HUDEP-2 (cell line): ENCODE measurements at regions not wholly inside any gene's neighbourhood (a gene's known extent, or its start where the extent isn't known, plus 50 kb on each side); places are given as distances from the start of the nearest gene placed in this dataset.
"Not testable (repeated sequence)": the region's sequence is repeated elsewhere in the genome, so short reads cannot be mapped to it uniquely, and the experiment has no call there.

Experiments used
- DNase-seq, 76 experiments: peaks; one replicate each; lab custom pipeline; 2025; ENCODE audit not compliant: unreplicated experiment in 76 of 76; lab: John Stamatoyannopoulos, UW

DNA sequence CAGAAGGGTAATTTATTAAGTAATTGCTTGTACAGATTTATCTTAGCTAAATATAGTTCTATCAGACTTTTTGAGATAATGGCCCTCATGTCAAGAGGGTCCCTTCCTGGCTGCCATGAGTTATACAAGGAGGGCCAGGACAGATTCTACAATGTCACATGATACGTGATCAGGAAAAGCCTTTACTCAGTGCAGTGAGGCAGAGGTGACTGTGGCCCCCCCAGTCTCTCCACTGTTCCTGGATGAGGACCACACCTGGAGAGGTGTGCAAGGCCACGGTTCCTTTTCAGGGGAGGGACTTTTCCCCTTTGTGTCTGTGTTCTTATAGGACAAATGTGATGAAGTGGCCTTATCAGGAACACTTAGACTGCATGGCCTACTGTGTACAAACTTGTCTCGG lies 54.3 kb upstream of the LRCH1 start:
- no peak for DNase-seq

DNA sequence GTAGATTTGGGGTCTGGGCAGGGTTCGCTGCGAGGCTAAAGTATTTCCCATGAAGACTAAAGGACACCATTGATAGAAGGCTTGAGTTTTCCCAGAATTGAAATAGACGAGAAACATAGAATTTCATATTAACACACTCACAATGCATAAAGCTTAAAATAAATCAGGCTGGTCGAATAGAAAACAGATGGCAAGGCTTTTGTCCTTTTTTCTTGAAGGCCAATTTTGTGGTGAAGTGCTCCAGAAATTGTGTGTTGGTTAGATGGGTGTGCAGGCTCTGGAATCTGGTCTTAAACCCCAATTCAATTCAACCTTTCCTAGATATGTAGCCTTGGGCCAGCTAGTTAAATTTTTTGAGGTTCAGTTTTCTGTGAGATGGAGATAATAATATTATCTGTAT lies 56.9 kb upstream of the LRCH1 start:
- DNase-seq, result no peak

DNA sequence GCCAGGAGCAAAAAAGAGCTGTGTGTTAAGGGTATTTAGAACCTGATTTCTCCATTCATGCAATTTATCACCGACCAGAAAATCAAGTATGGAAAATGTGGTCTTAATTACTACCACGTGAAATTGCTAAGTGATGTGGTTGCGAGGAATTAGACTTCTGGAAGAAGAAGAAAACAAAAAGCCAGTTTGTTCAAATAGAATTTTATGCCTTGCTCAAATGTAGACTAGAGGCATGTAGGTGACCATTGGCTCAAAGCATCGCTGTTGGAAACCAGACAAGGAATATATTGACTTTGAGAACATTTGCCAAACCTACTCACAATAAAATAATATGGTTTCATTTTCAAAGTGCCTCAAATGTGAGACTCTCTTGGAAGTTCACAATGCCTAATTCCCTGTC lies 57.3 kb upstream of the LRCH1 start:
- no peak for DNase-seq

DNA sequence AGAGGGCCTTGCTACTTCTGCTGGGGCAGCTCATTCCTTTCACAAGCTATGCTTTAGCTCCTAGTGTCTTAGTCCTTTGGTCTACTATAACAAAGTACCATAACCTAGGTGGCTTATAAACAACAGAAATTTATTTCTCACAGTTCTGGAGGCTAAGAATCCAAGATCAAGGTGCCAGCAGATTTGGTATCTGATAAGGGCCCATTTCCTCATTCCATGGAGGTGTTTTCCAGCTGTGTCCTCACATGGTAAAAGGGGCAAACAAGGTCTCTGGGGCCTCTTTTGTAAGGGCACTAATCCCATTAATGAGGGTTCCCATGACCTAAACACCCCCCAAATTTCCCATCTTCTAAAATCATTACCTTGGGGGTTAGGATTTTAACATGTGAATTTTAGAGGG lies 57.9 kb upstream of the LRCH1 start:
- DNase-seq, result no peak

DNA sequence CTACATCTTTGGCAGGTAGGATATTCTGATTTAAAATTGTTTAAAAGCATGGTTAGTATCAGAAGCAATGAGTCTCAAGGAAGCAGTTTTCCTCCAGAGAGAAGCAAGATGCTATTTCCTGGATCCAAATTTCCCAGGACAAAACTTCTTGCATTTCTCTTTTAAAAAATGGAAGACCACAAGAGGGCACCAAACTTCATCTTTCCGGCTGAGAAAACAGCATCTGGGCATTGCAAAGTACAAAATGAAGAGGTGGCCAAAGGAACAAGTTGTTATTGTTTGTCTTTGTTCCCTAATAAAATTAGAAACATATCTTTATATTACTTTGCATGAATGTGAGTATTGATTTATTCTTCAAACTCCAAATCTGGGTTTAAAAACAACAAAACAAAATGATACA lies 60.0 kb upstream of the LRCH1 start:
- peak in 11 of 76 experiments; percentile 1 to 24 (median 12) for DNase-seq

DNA sequence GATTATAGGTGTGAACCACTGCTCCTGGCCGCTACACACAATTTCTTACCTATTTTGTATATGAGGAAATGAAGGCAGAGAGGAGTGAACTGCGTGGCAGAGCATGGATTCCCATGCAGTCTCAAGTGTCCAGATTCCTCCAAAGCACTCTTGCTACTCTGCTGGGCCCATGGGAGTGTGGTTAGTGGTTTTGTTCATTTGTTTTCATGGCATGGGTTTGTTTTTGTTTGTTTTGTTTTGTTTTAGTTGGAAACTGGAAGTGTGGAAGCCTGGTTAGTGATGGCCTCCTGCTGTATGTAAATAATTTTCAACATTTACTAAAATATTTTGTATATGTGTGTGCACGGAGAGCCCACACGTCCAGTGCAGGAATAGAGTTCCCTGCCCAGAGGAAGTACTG lies 61.3 kb upstream of the LRCH1 start:
- no peak for DNase-seq

DNA sequence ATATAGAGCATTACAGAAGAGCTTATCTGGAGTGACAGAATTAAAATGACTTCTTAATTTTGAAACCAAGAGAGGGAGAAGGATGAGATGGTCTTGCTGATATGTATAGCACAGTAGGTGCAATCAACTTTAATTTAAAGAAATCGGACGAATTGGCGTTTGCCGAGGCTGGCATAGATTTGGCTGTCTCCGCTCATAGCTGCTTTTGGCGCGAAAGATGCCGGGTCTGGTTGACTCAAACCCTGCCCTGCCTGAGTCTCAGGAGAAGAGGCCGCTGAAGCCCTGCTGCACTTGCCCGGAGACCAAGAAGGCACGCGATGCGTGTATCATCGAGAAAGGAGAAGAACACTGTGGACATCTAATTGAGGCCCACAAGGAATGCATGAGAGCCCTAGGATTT lies 62.3 kb upstream of the LRCH1 start:
- not testable (repeated sequence) for DNase-seq

DNA sequence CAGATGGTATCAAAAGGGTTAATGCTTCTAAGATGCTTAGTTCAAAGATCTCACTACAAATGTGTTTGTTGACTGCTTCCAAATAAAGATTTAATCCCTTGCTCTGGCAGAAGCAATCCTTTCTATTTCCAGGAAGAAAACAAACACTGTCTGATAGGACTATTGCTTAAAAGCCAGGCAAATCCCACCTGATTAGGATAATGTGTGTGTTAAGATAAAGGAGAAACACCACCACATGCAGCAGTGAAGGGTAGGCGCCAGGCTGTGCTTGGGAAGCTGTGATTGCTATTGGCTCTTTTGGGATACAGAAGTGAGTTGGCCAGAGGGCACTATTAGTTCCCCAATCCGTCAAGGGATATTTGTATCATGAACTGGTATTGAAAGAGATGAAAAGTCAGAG lies 62.8 kb upstream of the LRCH1 start:
- no peak for DNase-seq

DNA sequence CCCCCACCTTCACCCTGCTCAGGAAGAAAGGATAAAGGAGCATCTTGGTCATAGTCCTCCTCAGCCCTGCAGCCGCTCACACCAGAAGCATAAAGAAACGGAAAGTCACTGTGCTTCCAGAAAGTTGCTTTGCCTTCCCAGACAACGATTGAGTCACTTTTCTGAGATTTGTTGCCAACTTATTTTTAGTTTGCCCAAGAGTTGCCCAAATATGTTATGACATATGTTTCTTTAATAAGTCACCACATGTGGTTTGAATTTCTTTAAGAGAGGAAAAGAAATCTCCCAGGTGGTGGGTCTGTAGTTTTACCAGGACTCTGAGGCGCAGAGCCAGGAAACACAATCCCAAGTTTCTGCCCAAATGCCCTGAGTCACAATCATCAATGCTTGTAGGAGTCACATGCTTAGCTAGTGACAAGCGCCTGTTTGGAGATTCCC lies 63.4 kb upstream of the LRCH1 start:
- DNase-seq, result no peak

DNA sequence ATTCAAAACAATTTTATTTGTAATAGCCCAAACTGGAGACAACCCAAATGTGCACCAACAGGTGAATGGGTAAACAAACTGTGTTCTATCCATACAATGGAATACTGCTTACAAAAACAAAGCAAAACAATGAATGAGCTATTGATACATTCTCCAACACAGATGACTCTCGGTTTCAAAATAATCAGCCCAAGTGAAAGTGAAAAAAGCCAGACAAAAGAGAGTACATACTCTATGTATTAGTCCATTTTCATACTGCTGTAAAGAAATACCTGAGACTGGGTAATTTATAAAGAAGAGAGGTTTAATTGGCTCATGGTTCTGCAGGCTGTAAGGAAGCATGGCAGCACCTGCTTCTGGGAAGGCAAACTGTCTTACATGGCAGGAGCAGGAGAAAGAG lies 65.2 kb upstream of the LRCH1 start:
- no peak for DNase-seq

DNA sequence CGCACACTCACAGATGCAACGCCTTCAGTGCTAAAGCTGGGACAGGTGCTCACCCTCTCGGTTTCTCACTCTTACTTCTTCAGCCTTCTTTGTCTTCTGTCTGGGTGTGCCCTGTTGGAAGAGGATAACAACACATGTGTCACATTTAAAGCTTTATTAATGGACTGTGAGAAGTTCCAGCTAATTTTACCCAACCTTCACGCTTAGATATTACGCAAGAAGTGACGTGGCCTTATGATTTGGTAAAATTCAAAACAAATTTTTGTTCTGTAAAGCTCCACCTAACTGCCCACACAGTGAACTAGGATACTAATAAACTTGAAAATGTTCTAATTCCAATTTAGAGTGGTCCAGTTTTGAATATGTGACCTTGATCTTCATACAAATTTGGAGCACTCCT lies 66.7 kb upstream of the LRCH1 start:
- no peak for DNase-seq

DNA sequence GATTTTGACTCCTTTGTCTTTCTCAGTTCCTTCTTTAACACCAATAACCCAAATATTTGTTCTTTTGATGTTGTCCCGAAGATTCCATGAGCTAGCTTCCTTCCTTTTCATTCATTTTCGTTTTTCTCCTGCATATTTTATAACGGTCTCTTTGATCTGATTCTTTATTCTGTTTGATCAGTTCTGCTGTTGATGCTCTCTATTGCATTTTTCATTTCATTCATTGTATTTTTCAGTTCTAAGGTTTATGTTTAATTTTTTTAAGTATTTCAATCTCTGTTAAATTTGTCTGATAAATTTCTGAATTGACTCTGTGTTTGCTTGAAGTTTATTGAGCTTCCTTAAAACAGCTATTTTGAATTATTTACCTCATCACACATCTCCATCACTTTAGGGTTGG lies 68.4 kb upstream of the LRCH1 start:
- DNase-seq, result no peak

DNA sequence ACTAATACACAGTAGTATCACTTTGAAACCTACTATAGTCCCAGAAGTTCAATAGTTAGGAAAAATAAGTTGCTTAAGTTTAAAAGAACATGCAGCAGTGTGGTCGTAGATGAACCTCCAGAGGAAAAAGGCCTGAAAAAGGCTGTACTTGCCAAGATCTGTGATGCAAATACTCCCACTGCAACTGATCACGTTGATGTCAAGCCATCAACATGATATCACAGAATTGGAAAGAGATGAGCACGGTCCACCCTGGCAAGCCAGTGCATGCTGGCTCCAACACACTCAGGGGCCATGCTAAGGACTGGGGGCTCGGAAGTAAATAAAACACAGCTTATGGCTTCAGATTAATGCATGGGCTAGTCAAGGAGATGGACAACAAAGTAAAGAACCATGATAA lies 71.8 kb upstream of the LRCH1 start:
- DNase-seq, result no peak

DNA sequence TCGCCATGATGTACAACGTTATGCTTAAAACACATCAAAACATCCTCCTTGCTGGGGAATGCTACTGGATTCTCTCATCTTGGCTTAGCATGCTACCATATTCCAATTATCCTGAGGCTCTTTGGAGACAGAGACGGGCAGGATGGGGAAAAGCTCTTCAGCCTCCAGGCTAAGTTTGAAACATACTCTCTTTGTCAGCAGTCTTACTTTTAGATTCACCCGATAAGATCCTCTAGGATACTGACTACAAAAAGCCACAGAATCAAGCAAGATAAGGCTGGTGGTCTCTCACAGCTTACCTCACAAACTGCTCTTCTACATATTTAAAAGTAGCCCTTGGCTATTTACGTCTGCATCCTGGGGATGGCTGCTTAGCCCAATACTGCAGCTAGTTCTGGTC lies 72.8 kb upstream of the LRCH1 start:
- no peak for DNase-seq

DNA sequence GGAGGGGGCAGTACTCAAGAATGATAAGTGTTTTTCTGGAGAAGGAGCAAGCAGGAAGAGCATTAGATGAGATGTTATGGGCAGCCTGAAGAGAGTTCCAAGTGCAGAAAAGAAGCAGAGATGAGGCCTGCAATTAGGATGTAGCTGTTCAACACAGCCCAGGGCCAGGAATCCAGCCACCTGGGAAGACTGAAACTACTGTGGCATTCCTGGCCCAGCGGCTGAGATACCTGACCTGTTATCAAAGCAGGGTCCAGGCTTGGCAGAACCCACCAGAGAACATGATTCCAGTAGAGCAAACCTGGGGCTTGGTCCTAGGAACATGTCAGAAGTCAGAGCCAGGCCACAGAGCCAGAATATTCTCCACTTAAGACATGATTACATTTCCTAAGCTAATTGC lies 73.3 kb upstream of the LRCH1 start:
- DNase-seq, result no peak

DNA sequence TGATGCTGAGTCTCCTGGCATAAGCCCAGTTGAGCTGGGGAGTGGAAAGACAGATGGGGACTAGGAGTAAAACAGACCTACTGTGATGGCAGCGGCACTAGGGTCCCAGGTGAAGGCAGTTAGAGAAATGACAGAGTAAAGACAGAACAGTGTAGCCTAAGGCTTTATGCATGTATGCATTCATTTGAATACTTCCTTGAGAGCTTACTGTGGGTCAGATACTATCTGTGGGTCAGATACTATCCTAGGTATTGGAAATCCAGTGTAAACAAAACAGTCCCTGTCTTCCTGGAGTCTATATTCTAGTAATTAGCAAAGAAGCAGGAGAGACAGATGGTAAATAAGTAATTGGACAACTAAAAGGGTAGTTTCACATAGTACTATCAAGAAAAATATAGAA lies 73.7 kb upstream of the LRCH1 start:
- no peak for DNase-seq

DNA sequence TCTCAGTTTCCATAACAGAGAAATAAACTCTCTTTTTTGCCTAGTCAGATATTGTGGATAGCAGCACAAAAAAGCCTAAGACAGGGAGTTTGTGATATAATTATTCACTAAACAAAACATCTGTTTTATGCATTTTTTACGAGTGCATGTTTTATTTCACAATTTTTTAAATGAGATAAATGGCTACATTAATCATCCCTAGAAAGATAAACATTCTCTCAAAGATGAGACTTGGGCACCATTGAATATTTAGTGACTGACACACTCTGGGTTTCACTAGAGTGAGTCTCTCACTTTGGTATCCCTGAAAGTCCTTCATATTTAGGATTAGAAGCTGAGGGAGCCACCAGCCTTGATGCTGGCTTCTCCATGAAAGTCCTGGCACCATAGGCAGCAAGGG lies 74.3 kb upstream of the LRCH1 start:
- no peak for DNase-seq

DNA sequence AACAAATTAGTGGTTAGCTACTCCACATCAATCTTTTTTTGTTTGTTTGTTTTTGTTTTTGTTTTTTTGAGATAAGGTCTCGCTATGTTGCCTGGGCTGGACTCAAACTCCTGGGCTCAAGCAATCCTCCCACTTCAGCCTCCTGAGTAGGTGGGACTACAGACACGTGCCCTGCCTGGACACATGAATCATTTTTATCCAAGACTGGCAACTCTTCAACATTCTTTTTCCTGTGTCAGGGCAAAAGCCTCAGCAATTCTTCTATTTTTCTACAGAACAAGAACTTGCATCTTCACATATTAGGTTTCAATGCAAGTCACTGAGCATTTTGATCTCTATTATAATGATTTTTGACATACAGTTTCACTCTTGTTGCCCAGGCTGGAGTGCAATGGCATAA lies 76.8 kb upstream of the LRCH1 start:
- no peak for DNase-seq

DNA sequence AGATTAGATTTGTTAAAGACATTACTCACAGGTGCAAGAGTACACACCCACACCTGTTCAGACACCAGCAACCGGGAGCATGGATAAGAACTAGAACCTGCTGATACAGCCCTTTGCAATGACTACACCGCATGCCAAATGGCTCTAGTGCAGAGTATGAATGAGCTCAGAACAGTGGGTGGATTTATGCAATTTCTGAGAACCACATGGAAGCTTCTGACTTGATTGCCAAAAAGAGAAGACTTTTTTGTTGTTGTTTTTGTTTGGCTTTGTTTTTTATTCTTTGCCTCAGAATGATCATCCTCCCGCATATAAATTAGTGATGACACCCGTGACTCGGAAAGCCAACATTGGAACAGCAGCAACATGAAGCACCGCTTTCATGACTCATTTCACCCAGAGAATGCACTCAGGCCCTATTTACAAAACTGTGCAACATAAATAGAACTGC lies 77.4 kb upstream of the LRCH1 start:
- DNase-seq, result no peak

DNA sequence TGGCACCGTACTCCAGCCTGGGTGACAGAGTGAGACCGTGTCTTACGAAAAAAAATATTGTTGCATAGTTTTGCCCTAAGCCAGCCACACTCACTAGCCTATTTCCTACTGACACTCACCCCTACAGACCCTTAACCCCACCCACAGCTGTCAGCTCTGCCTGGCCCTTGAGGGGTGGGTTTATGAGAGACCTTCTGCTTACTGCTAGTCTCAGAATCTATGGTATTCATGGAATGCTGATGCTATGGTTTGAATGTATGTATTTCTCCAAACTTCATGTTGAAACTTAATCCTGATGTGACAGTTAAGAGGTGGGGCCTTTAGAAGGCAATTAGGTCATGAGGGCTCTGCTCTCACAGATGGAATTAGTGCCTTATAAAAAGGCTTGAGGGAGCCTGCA lies 79.2 kb upstream of the LRCH1 start:
- DNase-seq, result no peak

DNA sequence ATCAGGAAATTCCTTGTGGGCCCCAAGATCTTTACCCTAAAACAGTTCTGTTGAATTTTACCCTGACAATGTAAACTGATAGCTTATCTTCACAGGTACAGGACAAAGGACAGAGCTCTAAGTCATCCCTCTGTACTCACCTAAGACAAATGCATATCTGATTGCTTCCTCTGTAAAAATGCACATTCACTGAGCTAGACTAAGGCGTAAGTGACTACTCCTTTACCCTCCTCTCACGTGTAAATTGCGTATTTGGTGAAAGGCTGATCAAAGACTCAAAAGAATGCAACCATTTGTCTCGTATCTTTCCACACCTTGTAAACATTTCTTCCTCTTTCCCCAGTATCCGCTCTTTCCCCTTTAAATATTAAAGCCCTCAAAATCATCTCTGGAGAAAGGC lies 80.6 kb upstream of the LRCH1 start:
- no peak for DNase-seq

DNA sequence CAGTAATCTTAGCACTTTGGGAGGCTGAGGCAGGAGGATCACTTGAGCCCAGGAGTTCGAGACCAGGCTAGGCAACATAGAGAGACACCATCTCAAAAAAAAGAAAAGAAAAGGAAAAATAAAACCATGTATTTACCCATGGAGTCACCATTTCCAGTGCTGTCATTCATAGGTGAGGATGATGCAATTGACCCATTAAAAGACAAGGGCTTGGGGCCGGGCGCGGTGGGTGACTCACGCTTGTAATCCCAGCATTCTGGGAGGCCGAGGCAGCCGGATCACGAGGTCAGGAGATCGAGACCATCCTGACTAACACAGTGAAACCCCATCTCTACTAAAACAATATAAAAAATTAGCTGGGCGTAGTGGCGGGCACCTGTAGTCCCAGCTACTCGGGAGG lies 82.6 kb upstream of the RUBCNL start:
- DNase-seq, result not testable (repeated sequence)

DNA sequence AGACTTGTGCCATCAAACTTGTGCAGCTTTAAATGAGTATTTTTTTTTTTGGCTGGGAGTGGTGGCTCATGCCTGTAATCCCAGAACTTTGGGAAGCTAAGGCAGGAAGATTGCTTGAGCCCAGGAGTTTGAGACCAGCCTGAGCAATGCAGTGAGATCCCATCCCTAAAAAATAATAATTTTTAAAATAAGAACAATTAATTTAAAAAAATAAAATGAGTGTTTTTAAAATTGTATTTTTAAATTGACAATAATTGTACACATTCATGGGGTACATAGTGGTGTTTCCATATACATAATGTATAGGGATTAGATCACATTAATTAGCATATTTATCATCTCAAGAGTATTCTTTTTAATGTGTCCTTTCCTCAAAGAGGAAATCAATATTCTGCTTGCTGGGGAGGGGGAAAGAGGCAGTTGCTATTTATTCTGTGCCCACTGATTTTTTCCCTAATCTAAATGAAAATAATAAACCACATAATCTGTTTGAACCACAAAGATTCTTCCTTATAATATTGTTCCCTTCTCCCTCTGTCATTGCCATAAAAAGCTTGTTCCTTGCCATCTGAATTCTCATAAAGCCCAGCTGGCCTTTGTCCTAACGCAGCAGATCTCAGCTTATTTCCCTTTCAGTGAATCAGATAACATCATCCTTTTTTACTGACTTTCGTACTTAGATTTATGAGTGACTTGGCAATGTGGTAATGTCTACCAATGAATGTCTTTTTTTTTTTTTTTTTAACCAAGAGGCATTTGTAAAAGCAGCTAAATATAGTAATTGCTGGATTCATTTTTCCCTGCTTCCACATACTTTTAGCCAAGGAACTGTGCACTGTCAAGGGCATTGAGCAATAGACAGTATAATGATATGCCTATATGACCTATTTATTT lies 81.8 kb upstream of the RUBCNL start:
- no peak for DNase-seq
